HL-60 (cell line): ENCODE measurements at regions not wholly inside any gene's neighbourhood (a gene's known extent, or its start where the extent isn't known, plus 50 kb on each side); places are given as distances from the start of the nearest gene placed in this dataset.

Experiments
- CTCF ChIP-seq: IDR thresholded peaks from one replicate; pipeline ENCODE4 v1.5.1; 2011; ENCODE audit warnings: low read length, control low read depth, inconsistent platforms; ENCODE audit not compliant: insufficient read depth
- SPI1 ChIP-seq: IDR thresholded peaks from 2 replicates; pipeline ENCODE4 v1.6.1; 2012; ENCODE audit warnings: low read depth, mild to moderate bottlenecking, borderline replicate concordance

DNA sequence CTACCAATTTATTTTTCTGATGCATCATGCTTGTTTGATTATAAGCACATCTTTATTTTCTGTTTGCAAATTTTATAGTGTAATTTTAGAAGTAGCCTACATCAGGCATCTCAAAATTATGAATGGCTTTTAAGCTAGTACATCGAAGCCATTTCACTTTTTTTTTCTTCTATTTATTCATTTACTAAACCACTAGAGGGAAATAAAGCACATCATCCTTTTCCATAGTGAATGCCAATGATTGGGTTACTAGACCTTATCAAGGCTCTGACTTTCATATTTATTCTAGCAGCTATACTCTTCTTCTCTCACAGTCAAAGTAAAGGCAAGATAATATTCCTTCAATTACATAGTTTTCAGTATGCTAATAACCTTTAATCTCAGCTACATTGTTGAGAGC is 736.4 kb upstream of the LRFN5 start:
- TF ChIP-seq SPI1 (no peak), CTCF (no peak)
